DND-41 (cell line): ENCODE measurements at regions not wholly inside any gene's neighbourhood (a gene's known extent, or its start where the extent isn't known, plus 50 kb on each side); places are given as distances from the start of the nearest gene placed in this dataset.

Experiments
- ATAC-seq: fragments of 200-7000 bp; cut with Tn5 transposase; 3 replicates; pipeline ENCODE4 v1.9.1; 2021; ENCODE audit warnings: low read depth; ENCODE audit not compliant: insufficient read depth
- DNase-seq: peaks from one replicate; pipeline ENCODE4 v3.0.0-alpha.2; 2020
- H2AFZ ChIP-seq: 2 replicates; pipeline ENCODE4 v1.6.0; 2012; ENCODE audit warnings: low read depth, low read length
- H3K27ac ChIP-seq: 2 replicates; pipeline ENCODE4 v1.5.1; 2012; ENCODE audit warnings: low read length, inconsistent platforms
- H3K27me3 ChIP-seq: fragments of 200-600 bp; sonication (generic); 2 replicates; pipeline ENCODE4 v1.6.0; 2012; ENCODE audit warnings: low read length, mild to moderate bottlenecking, inconsistent platforms; ENCODE audit not compliant: insufficient read depth, poor library complexity
- H3K36me3 ChIP-seq: 2 replicates; pipeline ENCODE4 v1.5.1; 2012; ENCODE audit warnings: low read length, inconsistent platforms; ENCODE audit not compliant: insufficient read depth
- H3K4me1 ChIP-seq: 2 replicates; pipeline ENCODE4 v1.5.1; 2012; ENCODE audit warnings: mild to moderate bottlenecking, low read length; ENCODE audit not compliant: insufficient read depth
- H3K4me2 ChIP-seq: 2 replicates; pipeline ENCODE4 v1.6.0; 2012; ENCODE audit warnings: mild to moderate bottlenecking, moderate library complexity, low read length, inconsistent platforms; ENCODE audit not compliant: insufficient read depth
- H3K4me3 ChIP-seq, 2 experiments: fragments of 200-600 bp in 1 of 2; shearing (Covaris generic) in 1 of 2; 2 replicates each; pipeline ENCODE4 v1.5.1; 2012 to 2016; ENCODE audit warnings: inconsistent platforms in 2 of 2, low read length in 2 of 2, mild to moderate bottlenecking in 2 of 2, low read depth in 1 of 2, moderate library complexity in 1 of 2
- H3K79me2 ChIP-seq: 2 replicates; pipeline ENCODE4 v1.6.0; 2012; ENCODE audit warnings: low read length, inconsistent platforms; ENCODE audit not compliant: insufficient read depth
- H3K9ac ChIP-seq: 2 replicates; pipeline ENCODE4 v1.6.0; 2012; ENCODE audit warnings: low read depth, mild to moderate bottlenecking, inconsistent platforms, low read length, moderate library complexity
- H3K9me3 ChIP-seq: 2 replicates; pipeline ENCODE4 v1.5.1; 2012; ENCODE audit warnings: low read length, moderate library complexity, mild to moderate bottlenecking, inconsistent platforms; ENCODE audit not compliant: insufficient read depth, severe bottlenecking
- H4K20me1 ChIP-seq: 2 replicates; pipeline ENCODE4 v1.6.0; 2012; ENCODE audit warnings: low read length; ENCODE audit not compliant: insufficient read depth
- CTCF ChIP-seq: IDR thresholded peaks from 2 replicates; pipeline ENCODE4 v1.5.1; 2012; ENCODE audit warnings: borderline replicate concordance, low read length, moderate library complexity, mild to moderate bottlenecking; ENCODE audit not compliant: poor library complexity, severe bottlenecking; ENCODE audit errors: extremely low read depth
- EZH2 ChIP-seq: IDR thresholded peaks from 3 replicates; pipeline ENCODE4 v1.6.1; 2012; ENCODE audit warnings: borderline replicate concordance, low read depth, mild to moderate bottlenecking, moderate library complexity, low read length, inconsistent platforms; ENCODE audit not compliant: severe bottlenecking

GRCh38 chr18:45541421-45541820, 73.9 kb upstream of the SLC14A2 start:
- Histone ChIP-seq H3K27ac (no peak overlapping the region), H4K20me1 (no peaks in the 10 kb centered on the region), H3K27me3 (peaks cover 9% of the 10 kb centered on the region), H3K4me2 (no peak overlapping the region), H3K4me3 (no peak overlapping the region), H3K4me1 (no peaks in the 10 kb centered on the region), H3K9me3 (no peaks in the 10 kb centered on the region), H3K36me3 (no peaks in the 10 kb centered on the region), H3K9ac (no peak overlapping the region), H2AFZ (no peak overlapping the region), H3K79me2 (no peaks in the 10 kb centered on the region)
- no peak for TF ChIP-seq EZH2
- TF ChIP-seq CTCF: no peak
- DNase-seq: no peak
- ATAC-seq: no peak

DNA sequence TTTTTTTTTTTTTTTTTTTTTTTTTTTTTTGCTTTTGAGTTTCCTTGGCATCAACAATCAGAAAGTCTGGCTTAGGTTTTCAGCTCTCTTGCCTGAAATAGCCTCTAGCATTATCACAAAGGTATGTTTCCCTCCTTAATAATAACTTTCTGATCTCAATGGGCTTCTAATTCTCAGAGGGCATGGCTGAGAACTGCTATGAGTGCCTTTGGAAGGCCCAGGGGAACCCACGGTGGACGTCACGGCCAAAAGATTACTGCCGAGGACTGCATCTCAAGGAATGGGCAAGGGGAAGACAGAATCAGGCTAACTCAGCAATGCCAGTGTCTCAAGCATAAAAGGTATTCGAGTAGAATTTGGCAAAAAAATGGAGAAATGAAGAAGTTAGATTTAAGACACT, 73.2 kb upstream of the SLC14A2 start:
- Histone ChIP-seq H3K79me2 (no peaks in the 10 kb centered on the region), H3K36me3 (no peaks in the 10 kb centered on the region)
- no peak for TF ChIP-seq EZH2
- TF ChIP-seq CTCF: no peak

DNA sequence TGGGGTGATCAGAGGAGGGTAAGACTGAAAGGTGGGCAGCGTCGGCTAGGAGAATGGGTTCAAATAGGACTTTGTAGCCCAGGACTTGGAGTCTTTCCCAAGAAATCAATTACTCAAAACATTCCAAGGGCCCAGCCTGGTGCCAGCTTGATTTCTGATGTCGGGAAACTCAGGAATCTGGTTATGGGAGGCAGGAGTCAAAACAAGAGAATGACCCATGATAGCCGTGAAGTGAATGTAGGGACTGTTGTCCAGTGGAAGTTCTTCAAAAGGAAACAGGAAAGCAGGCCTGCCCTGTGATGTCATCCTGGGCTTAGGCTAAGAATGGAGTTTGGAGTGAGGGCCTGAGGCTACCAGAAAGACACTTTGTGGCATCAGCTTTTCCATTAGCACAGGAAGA, 67.4 kb upstream of the SLC14A2 start:
- H3K9me3 ChIP-seq: no peaks in the 10 kb centered on the region
- no peak overlapping the region for H3K9ac ChIP-seq
- no peaks in the 10 kb centered on the region for H3K36me3 ChIP-seq
- no peaks in the 10 kb centered on the region for H3K79me2 ChIP-seq
- H3K27me3 ChIP-seq: peaks cover 19% of the 10 kb centered on the region
- DNase-seq (no peak), ATAC-seq (no peak)
- no peak for TF ChIP-seq EZH2
- no peak for TF ChIP-seq CTCF
- H4K20me1 ChIP-seq: no peaks in the 10 kb centered on the region
- no peak overlapping the region for H3K27ac ChIP-seq
- H3K4me3 ChIP-seq: no peak overlapping the region
- no peak overlapping the region for H2AFZ ChIP-seq
- H3K4me2 ChIP-seq: no peak overlapping the region
- H3K4me1 ChIP-seq: no peaks in the 10 kb centered on the region

More for the DNA sequence above, 73.2 kb upstream of the SLC14A2 start:
- Histone ChIP-seq H3K4me3 (no peak overlapping the region), H3K27ac (no peak overlapping the region), H3K9me3 (no peaks in the 10 kb centered on the region), H3K27me3 (peaks cover 9% of the 10 kb centered on the region), H4K20me1 (no peaks in the 10 kb centered on the region), H3K9ac (no peak overlapping the region), H3K4me2 (no peak overlapping the region), H2AFZ (no peak overlapping the region), H3K4me1 (no peaks in the 10 kb centered on the region)
- DNase-seq: no peak
- ATAC-seq: no peak

DNA sequence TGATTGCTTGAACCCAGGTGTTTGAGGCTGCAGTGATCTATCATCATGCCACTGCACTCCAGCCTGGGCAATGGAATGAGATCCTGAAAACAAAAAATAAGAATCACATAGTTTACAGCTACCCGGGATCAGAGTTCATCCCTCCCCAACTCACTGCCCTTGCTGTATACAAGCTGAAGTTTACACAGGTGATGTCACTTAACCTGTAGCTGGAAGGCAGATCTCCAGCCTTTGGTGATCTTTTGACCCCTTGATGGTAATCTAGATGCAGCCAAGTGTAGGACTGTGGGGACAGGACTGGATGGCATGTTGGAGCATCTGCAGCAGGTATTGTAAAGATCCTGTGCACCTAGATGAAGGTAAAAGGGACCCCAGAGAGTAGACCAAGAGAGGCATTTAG, 66.7 kb upstream of the SLC14A2 start:
- ATAC-seq: no peak
- H3K4me1 ChIP-seq: no peaks in the 10 kb centered on the region

More for the DNA sequence above, 66.7 kb upstream of the SLC14A2 start:
- no peak overlapping the region for H3K27ac ChIP-seq
- no peaks in the 10 kb centered on the region for H3K9me3 ChIP-seq
- no peak overlapping the region for H3K4me2 ChIP-seq
- H3K79me2 ChIP-seq: no peaks in the 10 kb centered on the region
- no peak for DNase-seq
- TF ChIP-seq EZH2: no peak
- no peak for TF ChIP-seq CTCF
- H3K4me3 ChIP-seq: no peak overlapping the region
- peaks cover 17% of the 10 kb centered on the region for H3K27me3 ChIP-seq
- no peaks in the 10 kb centered on the region for H3K36me3 ChIP-seq
- H2AFZ ChIP-seq: no peak overlapping the region
- no peak overlapping the region for H3K9ac ChIP-seq
- no peaks in the 10 kb centered on the region for H4K20me1 ChIP-seq
